ENCODE measurements at regions not wholly inside any gene's neighbourhood (a gene's known extent, or its start where the extent isn't known, plus 50 kb on each side); places are given as distances from the start of the nearest gene placed in this dataset.

DNA sequence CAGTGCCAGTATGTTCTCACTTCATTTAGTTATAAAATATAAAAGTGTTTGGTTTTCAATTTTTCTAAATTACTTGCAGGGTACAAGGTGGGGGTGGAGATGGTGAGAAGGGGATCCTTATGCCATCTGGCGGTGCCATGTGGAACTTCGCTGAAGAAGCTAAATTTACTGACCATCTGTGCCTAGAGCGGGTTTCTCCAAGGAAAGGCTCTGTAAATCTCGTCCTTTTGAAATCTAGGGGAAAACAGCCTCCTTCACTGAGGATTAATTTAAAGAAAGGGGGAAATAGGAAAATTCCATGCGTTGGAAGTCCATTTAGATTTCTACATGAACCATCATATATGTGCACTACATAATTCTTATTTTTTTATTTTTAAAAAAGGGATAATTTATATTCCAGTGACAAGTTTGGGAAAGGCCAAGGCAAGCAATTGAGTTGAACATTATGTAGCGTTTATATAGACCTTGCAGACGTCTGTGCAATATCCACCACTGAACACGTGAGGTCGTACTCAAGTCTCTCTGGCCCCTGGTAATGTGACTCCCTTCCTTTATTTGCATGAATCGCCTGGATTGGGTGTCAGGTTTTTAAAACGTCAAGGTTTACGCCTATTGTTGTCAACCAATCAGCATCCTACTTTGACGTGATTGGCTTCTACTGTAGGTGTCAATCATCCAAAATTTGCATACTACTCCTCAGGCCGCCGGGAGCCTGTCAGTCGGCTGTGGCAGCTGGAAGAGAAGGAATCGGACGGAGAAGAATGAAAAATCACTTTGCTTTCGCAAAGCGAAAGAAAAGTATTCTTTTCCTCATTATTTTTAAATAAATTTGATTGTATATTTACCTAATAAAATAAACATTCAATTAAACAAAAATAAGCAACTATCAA lies 297.1 kb upstream of the NFE2L3 start:
- TF ChIP-seq, protein P1, sequence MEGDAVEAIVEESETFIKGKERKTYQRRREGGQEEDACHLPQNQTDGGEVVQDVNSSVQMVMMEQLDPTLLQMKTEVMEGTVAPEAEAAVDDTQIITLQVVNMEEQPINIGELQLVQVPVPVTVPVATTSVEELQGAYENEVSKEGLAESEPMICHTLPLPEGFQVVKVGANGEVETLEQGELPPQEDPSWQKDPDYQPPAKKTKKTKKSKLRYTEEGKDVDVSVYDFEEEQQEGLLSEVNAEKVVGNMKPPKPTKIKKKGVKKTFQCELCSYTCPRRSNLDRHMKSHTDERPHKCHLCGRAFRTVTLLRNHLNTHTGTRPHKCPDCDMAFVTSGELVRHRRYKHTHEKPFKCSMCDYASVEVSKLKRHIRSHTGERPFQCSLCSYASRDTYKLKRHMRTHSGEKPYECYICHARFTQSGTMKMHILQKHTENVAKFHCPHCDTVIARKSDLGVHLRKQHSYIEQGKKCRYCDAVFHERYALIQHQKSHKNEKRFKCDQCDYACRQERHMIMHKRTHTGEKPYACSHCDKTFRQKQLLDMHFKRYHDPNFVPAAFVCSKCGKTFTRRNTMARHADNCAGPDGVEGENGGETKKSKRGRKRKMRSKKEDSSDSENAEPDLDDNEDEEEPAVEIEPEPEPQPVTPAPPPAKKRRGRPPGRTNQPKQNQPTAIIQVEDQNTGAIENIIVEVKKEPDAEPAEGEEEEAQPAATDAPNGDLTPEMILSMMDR (IDR thresholded peaks at IDR 0.05) = peak; percentile 56
- no peaks in the 10 kb centered on the region for H3K36me3 ChIP-seq
- H3K9me3 ChIP-seq = no peaks in the 10 kb centered on the region
- no peak for DNase-seq
- intact Hi-C loops (cut with DNase I) = loop anchor here (10.0 kb wide), 1 partner anchor 590 kb away; no protein-coding TSS in a partner anchor
- no peak overlapping the region for H3K27ac ChIP-seq
- peak; percentile 5 to 28 for ATAC-seq
- peaks cover 32% of the 10 kb centered on the region for H3K4me1 ChIP-seq
- peaks cover 91% of the 10 kb centered on the region for H3K27me3 ChIP-seq (ENCODE audit: low read depth)
- H3K4me3 ChIP-seq = no peak overlapping the region

DNA sequence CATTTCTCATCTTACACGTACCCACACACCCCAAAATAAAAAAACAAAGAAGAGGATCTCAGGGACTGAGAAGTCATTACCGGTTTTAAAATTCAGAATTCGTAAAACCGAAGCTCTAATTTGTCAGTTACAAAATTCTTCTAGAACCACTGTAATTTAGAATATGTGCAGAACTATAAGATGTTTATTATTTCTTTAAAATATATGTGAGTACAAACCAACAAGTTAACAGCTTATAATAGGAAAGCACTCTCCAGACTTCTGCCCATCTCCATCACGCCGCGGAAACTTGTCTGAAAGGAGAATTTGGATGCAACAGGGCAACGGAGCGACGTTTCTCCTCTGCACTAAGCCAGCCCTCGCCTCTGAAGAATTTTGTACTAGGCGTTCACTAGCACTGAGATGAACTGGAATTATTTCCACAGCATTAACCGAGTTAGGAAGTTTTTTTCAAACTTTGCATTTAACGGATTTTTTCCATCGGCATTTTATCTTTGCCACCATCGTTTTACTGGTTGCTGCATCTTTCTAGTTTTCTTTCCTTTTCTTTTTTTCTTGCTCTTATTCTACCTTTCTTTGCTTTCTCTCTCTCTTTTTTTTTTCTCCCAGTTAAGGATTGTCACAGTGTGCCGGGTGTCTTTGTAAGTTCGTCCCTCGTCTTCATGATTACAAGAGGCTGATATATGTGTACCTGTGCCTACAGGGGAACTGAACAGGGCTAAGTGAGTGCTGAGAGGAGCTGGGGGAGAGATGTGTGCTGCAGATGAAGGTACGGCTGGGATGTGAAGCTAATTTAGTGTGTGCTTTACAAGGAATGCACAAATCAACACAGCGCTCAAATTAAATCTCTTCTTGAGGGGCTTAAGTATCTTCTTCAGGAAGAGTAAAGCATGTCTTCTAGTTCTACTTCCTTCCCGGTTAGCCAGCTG lies 295.9 kb upstream of the NFE2L3 start:
- H3K4me1 ChIP-seq = peaks cover 23% of the 10 kb centered on the region
- DNase-seq (no peak), ATAC-seq (no peak)
- peak overlapping the region; percentile 46 for H3K4me3 ChIP-seq
- no peaks in the 10 kb centered on the region for H3K9me3 ChIP-seq
- intact Hi-C loops (cut with DNase I) = loop anchor here (10.0 kb wide), 1 partner anchor 591 kb away; no protein-coding TSS in a partner anchor
- H3K36me3 ChIP-seq = no peaks in the 10 kb centered on the region
- peak overlapping the region; percentile 69 for H3K27ac ChIP-seq
- TF ChIP-seq, protein P1 (IDR thresholded peaks at IDR 0.05) = no peak
- peaks cover 98% of the 10 kb centered on the region for H3K27me3 ChIP-seq (ENCODE audit: low read depth)

DNA sequence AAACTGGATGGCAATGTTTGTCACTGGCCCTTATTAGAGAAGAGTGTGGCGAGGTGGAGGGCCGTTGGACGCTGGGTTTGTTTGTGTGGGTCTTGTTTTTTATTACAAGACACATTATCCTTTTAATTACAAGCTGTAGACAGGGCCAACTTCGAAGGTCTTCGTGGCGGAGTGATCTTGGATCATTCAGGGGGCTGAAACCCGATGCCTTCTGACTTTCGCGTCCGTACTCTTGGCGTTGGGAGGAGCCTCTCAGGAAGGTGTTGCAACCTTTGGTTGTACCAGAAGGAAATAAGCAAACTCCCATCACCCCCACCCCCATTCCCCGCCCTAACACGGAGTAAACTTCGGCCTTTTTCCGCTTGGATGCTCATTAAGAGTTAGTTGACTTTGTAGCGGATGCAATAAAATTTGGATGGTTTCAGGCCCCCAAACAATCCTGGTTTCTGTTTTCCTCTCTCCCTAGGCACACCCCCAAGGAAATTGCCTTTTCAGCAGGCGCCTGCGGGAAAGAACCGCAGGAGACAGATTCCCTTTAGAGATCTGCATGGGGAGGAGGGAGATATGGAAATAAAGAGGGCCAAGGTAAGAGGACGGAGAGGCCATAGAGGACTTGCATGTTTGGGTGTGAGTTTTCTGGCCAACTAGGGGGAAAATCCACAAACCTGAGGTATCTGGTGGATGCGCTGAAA lies 294.5 kb upstream of the NFE2L3 start:
- no peaks in the 10 kb centered on the region for H3K9me3 ChIP-seq
- H3K4me1 ChIP-seq = peaks cover 13% of the 10 kb centered on the region
- DNase-seq (no peak), ATAC-seq (no peak)
- intact Hi-C loops (cut with DNase I) = loop anchor here (10.0 kb wide), 1 partner anchor 593 kb away; no protein-coding TSS in a partner anchor
- H3K4me3 ChIP-seq = peak overlapping the region; percentile 46
- TF ChIP-seq, protein P1 (IDR thresholded peaks at IDR 0.05) = no peak
- no peaks in the 10 kb centered on the region for H3K36me3 ChIP-seq
- H3K27me3 ChIP-seq (ENCODE audit: low read depth) = peaks cover 98% of the 10 kb centered on the region
- H3K27ac ChIP-seq = no peak overlapping the region

DNA sequence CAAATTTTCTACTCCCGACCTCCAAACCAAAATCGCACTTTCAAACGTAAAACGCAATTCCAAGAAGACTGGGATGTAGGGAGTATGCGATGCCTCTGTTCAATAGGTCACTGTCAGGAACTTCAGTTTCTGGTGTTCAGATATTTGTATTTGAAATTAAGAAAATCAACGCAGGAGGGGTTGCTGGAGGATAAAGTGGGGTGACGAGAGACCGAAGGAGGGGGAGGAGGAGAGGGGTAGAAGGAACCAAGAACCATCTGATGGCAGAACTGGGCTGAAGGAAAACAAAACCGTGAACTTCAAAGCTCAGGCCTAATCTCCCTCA lies 293.8 kb upstream of the NFE2L3 start:
- H3K27ac ChIP-seq = no peak overlapping the region
- H3K4me1 ChIP-seq = peaks cover 15% of the 10 kb centered on the region
- no peak overlapping the region for H3K4me3 ChIP-seq
- H3K9me3 ChIP-seq = no peaks in the 10 kb centered on the region
- no peak for DNase-seq
- intact Hi-C loops (cut with DNase I) = loop anchor here (10.0 kb wide), 1 partner anchor 593 kb away; no protein-coding TSS in a partner anchor
- TF ChIP-seq, protein P1 (IDR thresholded peaks at IDR 0.05) = no peak
- no peak for ATAC-seq
- peaks cover 98% of the 10 kb centered on the region for H3K27me3 ChIP-seq (ENCODE audit: low read depth)
- H3K36me3 ChIP-seq = no peaks in the 10 kb centered on the region

Measured in lower lobe of right lung (tissue), 2 donors.